SK-N-SH (cell line): ENCODE measurements at regions not wholly inside any gene's neighbourhood (a gene's known extent, or its start where the extent isn't known, plus 50 kb on each side); places are given as distances from the start of the nearest gene placed in this dataset.

ENCODE experiments used
- CTCF ChIA-PET: fragments of 300-600, 350-600 bp; formaldehyde crosslinking; extraction: SDS; loops from one replicate; lab custom pipeline; 2021; lab: Yijun Ruan, JAX
- POLR2A ChIA-PET: fragments of 350-600 bp; sonication (Branson Sonifier 250); formaldehyde crosslinking; extraction: SDS; loops from one replicate; lab custom pipeline; 2020; ENCODE audit warnings: antibody characterized with exemption, inconsistent platforms; lab: Yijun Ruan, JAX
- DNase-seq: peaks from one replicate; pipeline ENCODE4 v3.0.0; 2012
- H2AFZ ChIP-seq: fragments of 200-600 bp; sonication (generic); 2 replicates; pipeline ENCODE4 v1.8.1; 2016; ENCODE audit warnings: antibody characterized with exemption, mild to moderate bottlenecking, low read depth
- H3F3A ChIP-seq: fragments of 200-600 bp; sonication (generic); replicated peaks from 2 replicates; pipeline ENCODE3; 2016; ENCODE audit warnings: antibody characterized with exemption, mild to moderate bottlenecking; ENCODE audit not compliant: insufficient read depth
- H3K27ac ChIP-seq, 2 experiments: fragments of 200-500 bp in 1 of 2; fragments of 200-600 bp in 1 of 2; sonication (Bioruptor generic) in 1 of 2; sonication (generic), shearing (Covaris generic) in 1 of 2; 2 replicates each; pipeline versions ENCODE4 v1.5.1 to v1.6.1; 2014 to 2016; ENCODE audit warnings: low read depth in 2 of 2, inconsistent platforms in 1 of 2, low read length in 1 of 2, mild to moderate bottlenecking in 1 of 2, mixed read lengths in 1 of 2
- H3K27me3 ChIP-seq: fragments of 200-600 bp; sonication (generic), shearing (Covaris generic); 2 replicates; pipeline ENCODE4 v1.6.1; 2016; ENCODE audit warnings: mixed run types; ENCODE audit not compliant: insufficient read depth
- H3K36me3 ChIP-seq, 2 experiments: fragments of 200-500 bp in 1 of 2; fragments of 200-600 bp in 1 of 2; sonication (Bioruptor generic) in 1 of 2; sonication (generic) in 1 of 2; replicated peaks in 1 of 2; 2 replicates each; pipeline versions ENCODE3 to v1.5.1; 2014 to 2016; ENCODE audit warnings: low read length in 1 of 2, mild to moderate bottlenecking in 1 of 2; ENCODE audit not compliant: insufficient read depth in 2 of 2, control insufficient read depth in 1 of 2
- H3K4me1 ChIP-seq, 2 experiments: fragments of 200-500 bp in 1 of 2; fragments of 200-600 bp in 1 of 2; sonication (Bioruptor generic) in 1 of 2; sonication (generic), shearing (Covaris generic) in 1 of 2; 2 replicates each; pipeline versions ENCODE4 v1.5.1 to v1.6.1; 2014 to 2016; ENCODE audit warnings: low read depth in 1 of 2, low read length in 1 of 2, mixed run types in 1 of 2; ENCODE audit not compliant: insufficient read depth in 2 of 2, control insufficient read depth in 1 of 2
- H3K4me2 ChIP-seq: fragments of 200-600 bp; sonication (generic), shearing (Covaris generic); 2 replicates; pipeline ENCODE4 v1.6.1; 2017; ENCODE audit warnings: mixed run types
- H3K4me3 ChIP-seq, 2 experiments: fragments of 200-500 bp in 1 of 2; fragments of 200-600 bp in 1 of 2; sonication (Bioruptor generic) in 1 of 2; sonication (generic), shearing (Covaris generic) in 1 of 2; 2 replicates each; pipeline versions ENCODE4 v1.5.1 to v1.8.1; 2014 to 2016; ENCODE audit warnings: low read depth in 2 of 2, inconsistent platforms in 1 of 2, low read length in 1 of 2, mild to moderate bottlenecking in 1 of 2, mixed read lengths in 1 of 2, moderate library complexity in 1 of 2
- H3K79me2 ChIP-seq: fragments of 200-600 bp; sonication (generic); 2 replicates; pipeline ENCODE4 v1.8.1; 2017; ENCODE audit warnings: mild to moderate bottlenecking; ENCODE audit not compliant: insufficient read depth
- H3K9ac ChIP-seq: fragments of 200-600 bp; sonication (generic); 2 replicates; pipeline ENCODE4 v1.6.1; 2017; ENCODE audit warnings: mixed run types
- H3K9me2 ChIP-seq: fragments of 200-600 bp; sonication (generic); 2 replicates; pipeline ENCODE4 v1.6.1; 2017; ENCODE audit warnings: mixed run types
- H3K9me3 ChIP-seq: fragments of 200-600 bp; sonication (generic); 2 replicates; pipeline ENCODE4 v1.6.1; 2017; ENCODE audit warnings: mixed run types, mild to moderate bottlenecking, moderate library complexity
- H4K20me1 ChIP-seq: fragments of 200-600 bp; sonication (generic); 2 replicates; pipeline ENCODE4 v1.6.1; 2017; ENCODE audit warnings: mild to moderate bottlenecking, mixed run types; ENCODE audit not compliant: insufficient read depth
- ELF1 ChIP-seq: IDR thresholded peaks from 2 replicates; pipeline ENCODE4 v1.4.0; 2012
- EP300 ChIP-seq, 2 experiments: IDR thresholded peaks; 2 replicates each; pipeline versions ENCODE4 v1.4.0 to v1.6.1; 2012; ENCODE audit warnings: borderline replicate concordance in 1 of 2, low read depth in 1 of 2, low read length in 1 of 2
- FOSL2 ChIP-seq: IDR thresholded peaks from 2 replicates; pipeline ENCODE4 v1.4.0; 2012; ENCODE audit warnings: low read depth, mild to moderate bottlenecking, moderate library complexity, borderline replicate concordance
- GATA2 ChIP-seq: sonication (generic); formaldehyde crosslinking; IDR thresholded peaks from 2 replicates; pipeline ENCODE4 v1.5.0; 2020; ENCODE audit warnings: mild to moderate bottlenecking, missing genetic modification reagents
- MEF2A ChIP-seq: IDR thresholded peaks from 2 replicates; pipeline ENCODE4 v1.4.0; 2012; ENCODE audit warnings: low read depth, borderline replicate concordance
- NFIC ChIP-seq: IDR thresholded peaks from 2 replicates; pipeline ENCODE4 v1.4.0; 2012; ENCODE audit warnings: borderline replicate concordance
- RFX5 ChIP-seq: IDR thresholded peaks from 2 replicates; pipeline ENCODE4 v1.6.1; 2012; ENCODE audit warnings: mild to moderate bottlenecking, improper control_type of control experiment, low read length
- TAF1 ChIP-seq: IDR thresholded peaks from 2 replicates; pipeline ENCODE4 v1.6.1; 2012; ENCODE audit warnings: low read depth, mild to moderate bottlenecking, low read length, moderate library complexity, borderline replicate concordance
- TCF12 ChIP-seq: IDR thresholded peaks from 2 replicates; pipeline ENCODE4 v1.4.0; 2012
- YY1 ChIP-seq: IDR thresholded peaks from 2 replicates; pipeline ENCODE4 v1.4.0; 2012; ENCODE audit warnings: low read depth, mild to moderate bottlenecking
- WGBS: methylation state at CpG from one replicate; pipeline ENCODE4 v1.1.6; 2017; ENCODE audit warnings: low lambda C conversion rate; 5-methylcytosine and 5-hydroxymethylcytosine counted together
- TF ChIP-seq, protein P1 (sequence below): IDR thresholded peaks from 2 replicates; pipeline ENCODE4 v1.6.1; 2012; ENCODE audit warnings: mild to moderate bottlenecking, low read depth, low read length, moderate library complexity
- TF ChIP-seq, protein P2 (sequence below): IDR thresholded peaks from 2 replicates; pipeline ENCODE4 v1.4.0; 2012; ENCODE audit warnings: low read depth, borderline replicate concordance

DNA sequence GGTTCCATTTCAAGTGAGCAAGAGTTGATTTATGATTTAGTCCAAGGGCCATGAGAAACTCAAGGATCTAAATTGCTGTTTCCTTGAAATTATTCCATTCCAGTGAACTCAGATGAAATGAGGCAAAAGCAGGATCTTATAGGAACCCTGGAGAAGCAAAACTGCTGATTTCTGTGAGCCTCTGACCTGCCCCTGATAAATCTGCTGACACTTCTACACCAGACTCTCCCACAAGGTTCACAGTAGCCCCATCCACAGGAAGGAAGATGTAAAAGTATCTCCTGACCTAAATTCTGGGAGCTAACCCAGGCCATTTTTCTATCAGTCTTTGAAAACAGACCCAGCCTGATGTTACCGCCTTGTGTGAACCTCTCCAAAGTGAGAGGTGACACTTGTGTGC lies 987.6 kb upstream of the AUTS2 start:
- no peak overlapping the region for H3K4me3 ChIP-seq
- no peaks in the 10 kb centered on the region for H4K20me1 ChIP-seq
- H3K27me3 ChIP-seq: no peaks in the 10 kb centered on the region
- CTCF ChIA-PET: no interaction called here
- no peak overlapping the region for H3K9ac ChIP-seq
- no peak for DNase-seq
- no peaks in the 10 kb centered on the region for H3F3A ChIP-seq
- no peak overlapping the region for H2AFZ ChIP-seq
- no peaks in the 10 kb centered on the region for H3K4me1 ChIP-seq
- POLR2A ChIA-PET: no interaction called here
- TF ChIP-seq EP300 (IDR thresholded peaks at IDR 0.05; ENCODE audit: borderline replicate concordance in 1 of 2, low read depth in 1 of 2, low read length in 1 of 2): no peak
- TF ChIP-seq MEF2A: no peak
- TF ChIP-seq ELF1: no peak
- TF ChIP-seq NFIC: no peak
- TF ChIP-seq FOSL2: no peak
- no peak for TF ChIP-seq TCF12
- no peak for TF ChIP-seq TAF1
- TF ChIP-seq YY1: no peak
- TF ChIP-seq, protein P1, sequence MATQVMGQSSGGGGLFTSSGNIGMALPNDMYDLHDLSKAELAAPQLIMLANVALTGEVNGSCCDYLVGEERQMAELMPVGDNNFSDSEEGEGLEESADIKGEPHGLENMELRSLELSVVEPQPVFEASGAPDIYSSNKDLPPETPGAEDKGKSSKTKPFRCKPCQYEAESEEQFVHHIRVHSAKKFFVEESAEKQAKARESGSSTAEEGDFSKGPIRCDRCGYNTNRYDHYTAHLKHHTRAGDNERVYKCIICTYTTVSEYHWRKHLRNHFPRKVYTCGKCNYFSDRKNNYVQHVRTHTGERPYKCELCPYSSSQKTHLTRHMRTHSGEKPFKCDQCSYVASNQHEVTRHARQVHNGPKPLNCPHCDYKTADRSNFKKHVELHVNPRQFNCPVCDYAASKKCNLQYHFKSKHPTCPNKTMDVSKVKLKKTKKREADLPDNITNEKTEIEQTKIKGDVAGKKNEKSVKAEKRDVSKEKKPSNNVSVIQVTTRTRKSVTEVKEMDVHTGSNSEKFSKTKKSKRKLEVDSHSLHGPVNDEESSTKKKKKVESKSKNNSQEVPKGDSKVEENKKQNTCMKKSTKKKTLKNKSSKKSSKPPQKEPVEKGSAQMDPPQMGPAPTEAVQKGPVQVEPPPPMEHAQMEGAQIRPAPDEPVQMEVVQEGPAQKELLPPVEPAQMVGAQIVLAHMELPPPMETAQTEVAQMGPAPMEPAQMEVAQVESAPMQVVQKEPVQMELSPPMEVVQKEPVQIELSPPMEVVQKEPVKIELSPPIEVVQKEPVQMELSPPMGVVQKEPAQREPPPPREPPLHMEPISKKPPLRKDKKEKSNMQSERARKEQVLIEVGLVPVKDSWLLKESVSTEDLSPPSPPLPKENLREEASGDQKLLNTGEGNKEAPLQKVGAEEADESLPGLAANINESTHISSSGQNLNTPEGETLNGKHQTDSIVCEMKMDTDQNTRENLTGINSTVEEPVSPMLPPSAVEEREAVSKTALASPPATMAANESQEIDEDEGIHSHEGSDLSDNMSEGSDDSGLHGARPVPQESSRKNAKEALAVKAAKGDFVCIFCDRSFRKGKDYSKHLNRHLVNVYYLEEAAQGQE: no peak
- TF ChIP-seq RFX5: no peak
- H3K27ac ChIP-seq: no peak overlapping the region
- no peak overlapping the region for H3K4me2 ChIP-seq
- H3K9me2 ChIP-seq: no peaks in the 10 kb centered on the region
- H3K36me3 ChIP-seq: no peaks in the 10 kb centered on the region
- no peaks in the 10 kb centered on the region for H3K79me2 ChIP-seq
- WGBS: 60% methylated on average over 1 of the region's 1 CpG
- H3K9me3 ChIP-seq: peaks cover 10% of the 10 kb centered on the region; the same call in 1 of the 2 replicates

DNA sequence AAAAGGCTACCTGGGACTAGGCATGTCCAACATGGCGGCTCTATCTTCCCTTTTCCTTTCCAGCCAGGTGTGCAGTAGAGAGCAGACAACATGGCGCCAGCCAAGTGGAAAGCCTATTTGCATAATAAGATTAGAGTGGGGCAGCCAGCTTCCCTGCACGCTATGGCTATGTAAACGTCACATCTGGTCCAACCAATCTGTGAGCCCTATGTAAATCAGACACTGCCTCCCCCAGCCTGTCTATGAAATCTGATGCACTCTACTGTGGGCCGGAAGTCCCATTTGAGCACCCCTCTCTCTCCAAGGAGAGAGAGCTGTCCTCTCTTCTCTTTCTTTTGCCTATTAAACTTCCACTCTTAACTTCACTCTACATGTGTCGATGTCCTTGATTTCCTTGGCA lies 984.9 kb upstream of the AUTS2 start:
- Histone ChIP-seq H3K27ac (no peak overlapping the region), H3K4me1 (no peaks in the 10 kb centered on the region; a peak in 1 of 4 replicates), H3F3A (no peaks in the 10 kb centered on the region), H3K9ac (no peak overlapping the region), H4K20me1 (no peaks in the 10 kb centered on the region), H2AFZ (no peak overlapping the region), H3K9me2 (no peaks in the 10 kb centered on the region), H3K4me3 (no peak overlapping the region), H3K9me3 (peaks cover 6% of the 10 kb centered on the region; the same call in 1 of the 2 replicates), H3K4me2 (no peak overlapping the region), H3K36me3 (no peaks in the 10 kb centered on the region), H3K27me3 (no peaks in the 10 kb centered on the region), H3K79me2 (no peaks in the 10 kb centered on the region)
- TF ChIP-seq NFIC: no peak
- TF ChIP-seq, protein P2, sequence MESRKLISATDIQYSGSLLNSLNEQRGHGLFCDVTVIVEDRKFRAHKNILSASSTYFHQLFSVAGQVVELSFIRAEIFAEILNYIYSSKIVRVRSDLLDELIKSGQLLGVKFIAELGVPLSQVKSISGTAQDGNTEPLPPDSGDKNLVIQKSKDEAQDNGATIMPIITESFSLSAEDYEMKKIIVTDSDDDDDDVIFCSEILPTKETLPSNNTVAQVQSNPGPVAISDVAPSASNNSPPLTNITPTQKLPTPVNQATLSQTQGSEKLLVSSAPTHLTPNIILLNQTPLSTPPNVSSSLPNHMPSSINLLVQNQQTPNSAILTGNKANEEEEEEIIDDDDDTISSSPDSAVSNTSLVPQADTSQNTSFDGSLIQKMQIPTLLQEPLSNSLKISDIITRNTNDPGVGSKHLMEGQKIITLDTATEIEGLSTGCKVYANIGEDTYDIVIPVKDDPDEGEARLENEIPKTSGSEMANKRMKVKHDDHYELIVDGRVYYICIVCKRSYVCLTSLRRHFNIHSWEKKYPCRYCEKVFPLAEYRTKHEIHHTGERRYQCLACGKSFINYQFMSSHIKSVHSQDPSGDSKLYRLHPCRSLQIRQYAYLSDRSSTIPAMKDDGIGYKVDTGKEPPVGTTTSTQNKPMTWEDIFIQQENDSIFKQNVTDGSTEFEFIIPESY: no peak
- no peak for TF ChIP-seq GATA2 (CRISPR knock-in tag)
- 52% methylated on average over 6 of the region's 6 CpGs for WGBS
- CTCF ChIA-PET: interaction anchor here (1.6 kb wide), 1 partner anchor 13 kb away, joined by 3 read pairs; no protein-coding TSS in a partner anchor
- DNase-seq: no peak
- POLR2A ChIA-PET: no interaction called here
